ENCODE measurements at regions not wholly inside any gene's neighbourhood (a gene's known extent, or its start where the extent isn't known, plus 50 kb on each side); places are given as distances from the start of the nearest gene placed in this dataset.

DNA sequence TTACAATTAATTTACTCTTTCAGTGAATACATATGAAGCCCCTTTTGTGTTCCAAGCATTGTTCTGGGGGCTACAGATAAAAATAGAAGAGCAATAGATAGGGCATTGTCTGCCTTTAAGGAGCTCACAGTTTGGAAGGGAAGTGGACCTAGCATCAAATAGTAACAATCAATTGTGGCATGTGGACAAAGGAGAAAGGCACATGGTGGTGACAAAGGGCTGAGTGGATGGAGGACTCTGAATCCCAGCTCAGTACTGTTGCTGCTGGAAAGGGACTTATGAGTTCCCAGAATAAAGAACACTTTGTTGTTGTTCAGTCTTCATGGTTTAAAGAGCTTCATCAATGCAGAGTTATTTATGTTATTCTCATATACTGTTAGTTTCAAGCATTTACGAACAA, 217.7 kb downstream of the HRH4 start:
- ATAC-seq (ENCODE audit: low FRiP score) (no peak), DNase-seq (ENCODE audit: low spot score) (no peak)
- TF ChIP-seq, protein P1, sequence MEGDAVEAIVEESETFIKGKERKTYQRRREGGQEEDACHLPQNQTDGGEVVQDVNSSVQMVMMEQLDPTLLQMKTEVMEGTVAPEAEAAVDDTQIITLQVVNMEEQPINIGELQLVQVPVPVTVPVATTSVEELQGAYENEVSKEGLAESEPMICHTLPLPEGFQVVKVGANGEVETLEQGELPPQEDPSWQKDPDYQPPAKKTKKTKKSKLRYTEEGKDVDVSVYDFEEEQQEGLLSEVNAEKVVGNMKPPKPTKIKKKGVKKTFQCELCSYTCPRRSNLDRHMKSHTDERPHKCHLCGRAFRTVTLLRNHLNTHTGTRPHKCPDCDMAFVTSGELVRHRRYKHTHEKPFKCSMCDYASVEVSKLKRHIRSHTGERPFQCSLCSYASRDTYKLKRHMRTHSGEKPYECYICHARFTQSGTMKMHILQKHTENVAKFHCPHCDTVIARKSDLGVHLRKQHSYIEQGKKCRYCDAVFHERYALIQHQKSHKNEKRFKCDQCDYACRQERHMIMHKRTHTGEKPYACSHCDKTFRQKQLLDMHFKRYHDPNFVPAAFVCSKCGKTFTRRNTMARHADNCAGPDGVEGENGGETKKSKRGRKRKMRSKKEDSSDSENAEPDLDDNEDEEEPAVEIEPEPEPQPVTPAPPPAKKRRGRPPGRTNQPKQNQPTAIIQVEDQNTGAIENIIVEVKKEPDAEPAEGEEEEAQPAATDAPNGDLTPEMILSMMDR (IDR thresholded peaks at IDR 0.05) = no peak

- DNase-seq (ENCODE audit: low spot score) (no peak), ATAC-seq (ENCODE audit: low FRiP score) (no peak)
- TF ChIP-seq, protein P1 (IDR thresholded peaks at IDR 0.05) = no peak
These were observed 218.2 kb downstream of the HRH4 start for GRCh38 chr18:24678626-24679025.

DNA sequence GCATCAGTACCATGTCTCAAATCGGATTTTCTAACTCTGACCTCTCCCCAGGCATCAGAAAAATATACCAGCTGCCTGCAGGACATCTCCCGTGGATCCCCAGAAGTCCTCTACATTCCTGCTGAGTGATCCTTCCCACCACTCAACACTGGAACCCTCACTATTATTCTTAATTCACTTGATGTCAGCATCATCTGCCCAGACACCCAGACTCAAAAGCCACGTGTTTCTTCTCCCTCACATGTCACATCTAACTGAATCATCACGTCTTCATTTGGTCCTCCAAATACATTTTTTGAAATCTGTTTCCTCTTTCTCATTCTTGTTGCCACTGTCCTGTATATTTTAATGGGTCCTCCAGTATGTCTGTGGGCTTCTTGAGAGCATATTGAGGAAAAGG, 218.6 kb downstream of the HRH4 start:
- ATAC-seq (ENCODE audit: low FRiP score) (no peak), DNase-seq (ENCODE audit: low spot score) (no peak)
- TF ChIP-seq, protein P1 (IDR thresholded peaks at IDR 0.05) = no peak

DNA sequence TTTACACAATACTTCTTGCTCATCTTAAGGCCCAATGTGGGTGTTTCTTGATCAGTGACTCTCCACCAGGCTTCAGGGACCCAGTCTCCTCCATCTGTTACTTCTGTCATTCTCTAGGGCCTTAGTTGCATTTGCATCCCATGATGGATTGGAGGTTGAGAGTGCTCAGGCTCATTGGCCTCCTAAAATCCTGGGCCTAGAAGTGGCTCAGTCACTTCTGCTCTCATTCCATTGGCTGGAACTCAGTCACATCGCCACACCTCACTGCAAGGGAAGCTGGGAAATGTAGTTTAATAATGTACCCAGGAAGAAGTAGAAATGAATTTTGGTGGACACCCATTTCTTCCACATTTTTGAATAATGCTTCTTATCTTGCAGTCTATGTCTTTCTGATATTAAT, 223.5 kb downstream of the HRH4 start:
- DNase-seq (ENCODE audit: low spot score) = no peak

DNA sequence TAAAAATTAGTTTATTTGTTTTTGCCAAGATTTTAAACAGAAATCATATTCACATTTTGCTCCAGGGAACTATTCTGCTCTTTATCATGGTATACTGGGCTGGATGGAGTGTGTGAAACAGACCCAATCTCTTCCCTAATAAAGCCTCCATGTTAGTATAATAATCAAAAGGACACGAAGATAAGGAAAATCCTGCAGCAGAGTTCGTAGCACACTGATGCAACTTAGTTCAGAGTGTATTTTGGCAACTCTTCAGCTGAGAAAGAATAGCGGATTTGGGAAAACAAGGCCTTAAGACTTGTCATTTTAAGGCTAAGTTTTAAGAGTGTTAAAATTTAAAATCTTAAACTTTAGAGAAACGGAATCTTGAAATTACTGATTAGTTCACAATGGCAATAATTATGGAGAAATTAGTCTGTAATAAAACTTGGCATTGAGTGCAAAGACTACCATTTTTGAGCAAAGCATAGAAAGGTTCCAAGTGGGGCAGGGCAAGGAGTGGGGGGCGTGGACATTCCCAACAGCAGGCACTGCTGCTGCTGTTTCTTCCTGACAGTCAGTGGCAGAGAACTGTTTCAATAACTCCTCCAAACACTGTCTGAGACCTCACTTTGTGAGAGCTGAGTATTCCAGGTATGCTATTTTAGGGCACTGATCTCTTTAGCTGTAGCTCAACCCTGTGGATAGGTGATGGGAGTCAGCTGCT, 225.0 kb downstream of the HRH4 start:
- TF ChIP-seq, protein P1 (IDR thresholded peaks at IDR 0.05) = no peak
- DNase-seq (ENCODE audit: low spot score) = no peak
- ATAC-seq (ENCODE audit: low FRiP score) = no peak

More for the DNA sequence above, 223.5 kb downstream of the HRH4 start:
- TF ChIP-seq, protein P1 (IDR thresholded peaks at IDR 0.05) = no peak
- ATAC-seq (ENCODE audit: low FRiP score) = no peak

DNA sequence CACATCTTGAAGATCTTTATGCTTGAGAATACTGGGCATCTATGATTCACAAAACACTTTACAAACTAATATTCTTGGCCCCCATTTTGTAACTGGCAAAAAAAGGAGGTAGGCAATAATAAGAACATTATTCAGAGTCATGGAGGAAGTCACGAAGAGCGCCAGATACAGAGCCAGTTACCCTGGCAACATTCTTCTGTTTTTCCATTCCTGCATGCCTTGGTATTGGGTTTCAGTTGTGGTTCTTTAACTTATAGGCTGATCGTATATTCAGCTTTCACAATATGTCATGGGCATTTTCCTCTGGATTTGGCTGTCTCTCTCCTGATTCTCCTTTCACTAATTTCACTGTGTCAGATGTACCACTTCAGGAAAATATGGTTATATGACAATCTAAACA, 234.7 kb downstream of the HRH4 start:
- DNase-seq (ENCODE audit: low spot score) (no peak), ATAC-seq (ENCODE audit: low FRiP score) (no peak)
- TF ChIP-seq, protein P1 (IDR thresholded peaks at IDR 0.05) = no peak

GRCh38 chr18:24702001-24702515, 241.6 kb downstream of the HRH4 start:
- DNase-seq (ENCODE audit: low spot score) (no peak), ATAC-seq (ENCODE audit: low FRiP score) (no peak)
- TF ChIP-seq, protein P1 (IDR thresholded peaks at IDR 0.05) = no peak
